Endothelial cell of umbilical vein (primary cell): ENCODE measurements at regions not wholly inside any gene's neighbourhood (a gene's known extent, or its start where the extent isn't known, plus 50 kb on each side); places are given as distances from the start of the nearest gene placed in this dataset.

Experiments used
- BruUV-seq: library from RNA; stranded (reverse); fragments of 400-500 nt; replicated peaks from 2 replicates; lab custom pipeline; 2021; lab: Mats Ljungman, UMichigan
- CTCF ChIA-PET: fragments of 300-600, 350-600 bp; sonication (Branson Sonifier 250); formaldehyde crosslinking; loops from one replicate; lab custom pipeline; 2021; ENCODE audit warnings: antibody characterized with exemption, inconsistent platforms; lab: Charles Lee
- POLR2A ChIA-PET: fragments of 300-600, 350-600 bp; sonication (Branson Sonifier 250); formaldehyde crosslinking; loops from one replicate; lab custom pipeline; 2021; ENCODE audit warnings: antibody characterized with exemption, inconsistent platforms; lab: Charles Lee
- DNase-seq: peaks from one replicate; pipeline ENCODE4 v3.0.0-alpha.2; 2011; ENCODE audit warnings: low read depth, low spot score
- FAIRE-seq: peaks from 2 replicates; lab custom pipeline; 2011; peaks lifted over from hg19 to GRCh38; lab: Jason Lieb, UNC
- H2AFZ ChIP-seq: 2 replicates; pipeline ENCODE4 v1.6.0; 2012; ENCODE audit warnings: low read depth, low read length, control low read depth, inconsistent platforms
- H3K27ac ChIP-seq: 2 replicates; pipeline ENCODE4 v1.5.1; 2011; ENCODE audit warnings: low read depth, mild to moderate bottlenecking, control low read depth, low read length, moderate library complexity; ENCODE audit not compliant: insufficient read depth
- H3K27me3 ChIP-seq, 2 experiments: 2 replicates each; pipeline versions ENCODE4 v1.6.0 to v1.6.1; 2011; ENCODE audit warnings: low read length in 2 of 2, mixed read lengths in 1 of 2; ENCODE audit not compliant: control insufficient read depth in 2 of 2, insufficient read depth in 2 of 2
- H3K36me3 ChIP-seq, 2 experiments: 2 replicates in 1 of 2; 3 replicates in 1 of 2; pipeline ENCODE4 v1.5.1; 2011; ENCODE audit warnings: low read length in 2 of 2, mild to moderate bottlenecking in 1 of 2, moderate library complexity in 1 of 2; ENCODE audit not compliant: control insufficient read depth in 2 of 2, insufficient read depth in 2 of 2; ENCODE audit errors: extremely low read depth in 1 of 2
- H3K4me1 ChIP-seq: 3 replicates; pipeline ENCODE4 v1.5.1; 2011; ENCODE audit warnings: mild to moderate bottlenecking, low read length; ENCODE audit not compliant: control insufficient read depth, insufficient read depth; ENCODE audit errors: extremely low read depth
- H3K4me2 ChIP-seq: 2 replicates; pipeline ENCODE4 v1.6.1; 2011; ENCODE audit warnings: low read length, control low read depth, mixed read lengths; ENCODE audit not compliant: insufficient read depth
- H3K4me3 ChIP-seq, 3 experiments: fragments of 200-600 bp in 1 of 3; sonication (generic), shearing (Covaris generic) in 1 of 3; replicated peaks in 1 of 3; 2 replicates each; pipeline ENCODE4 v1.5.1; 2011 to 2016; ENCODE audit warnings: control low read depth in 3 of 3, low read length in 3 of 3, mild to moderate bottlenecking in 2 of 3, inconsistent platforms in 1 of 3, low read depth in 1 of 3, moderate library complexity in 1 of 3; ENCODE audit not compliant: insufficient read depth in 1 of 3
- H3K79me2 ChIP-seq: 2 replicates; pipeline ENCODE4 v1.6.0; 2012; ENCODE audit warnings: low read length, inconsistent platforms; ENCODE audit not compliant: control insufficient read depth, insufficient read depth
- H3K9ac ChIP-seq: replicated peaks from 2 replicates; pipeline ENCODE3; 2011; ENCODE audit warnings: low read length, control low read depth; ENCODE audit not compliant: insufficient read depth; ENCODE audit errors: extremely low read depth
- H3K9me1 ChIP-seq: replicated peaks from 3 replicates; pipeline ENCODE4 v1.6.0; 2011; ENCODE audit warnings: mild to moderate bottlenecking, low read length; ENCODE audit not compliant: control insufficient read depth, insufficient read depth; ENCODE audit errors: extremely low read depth
- H3K9me3 ChIP-seq: replicated peaks from 2 replicates; pipeline ENCODE4 v1.5.1; 2012; ENCODE audit warnings: low read length, inconsistent platforms; ENCODE audit not compliant: control insufficient read depth, insufficient read depth
- H4K20me1 ChIP-seq: replicated peaks from 2 replicates; pipeline ENCODE3; 2011; ENCODE audit warnings: mild to moderate bottlenecking, low read length; ENCODE audit not compliant: control insufficient read depth, insufficient read depth; ENCODE audit errors: extremely low read depth
- CTCF ChIP-seq, 2 donors: IDR thresholded peaks; 1 replicate in 1 of 2; 2 replicates in 1 of 2; pipeline ENCODE4 v1.5.1; 2011; ENCODE audit warnings: low read length in 2 of 2, mild to moderate bottlenecking in 2 of 2, moderate library complexity in 2 of 2, control low read depth in 1 of 2, inconsistent platforms in 1 of 2, low read depth in 1 of 2; ENCODE audit not compliant: insufficient read depth in 1 of 2; ENCODE audit errors: extremely low read depth in 1 of 2
- EZH2 ChIP-seq: IDR thresholded peaks from 2 replicates; pipeline ENCODE4 v1.6.1; 2012; ENCODE audit warnings: borderline replicate concordance, low read depth, mild to moderate bottlenecking, moderate library complexity, low read length, inconsistent platforms; ENCODE audit not compliant: severe bottlenecking
- FOS ChIP-seq: IDR thresholded peaks from 2 replicates; pipeline ENCODE4 v1.6.1; 2011; ENCODE audit warnings: mild to moderate bottlenecking, low read length, moderate library complexity, borderline replicate concordance; ENCODE audit not compliant: insufficient read depth
- GATA2 ChIP-seq: IDR thresholded peaks from 2 replicates; pipeline ENCODE4 v1.7.0; 2011; ENCODE audit warnings: low read depth, mild to moderate bottlenecking, moderate library complexity, mixed read lengths, low read length; ENCODE audit not compliant: insufficient read length, insufficient read depth
- JUN ChIP-seq: IDR thresholded peaks from 2 replicates; pipeline ENCODE4 v1.6.1; 2011; ENCODE audit warnings: borderline replicate concordance, low read depth; ENCODE audit not compliant: insufficient read length, insufficient read depth
- MAX ChIP-seq: IDR thresholded peaks from 2 replicates; pipeline ENCODE4 v1.6.1; 2011; ENCODE audit not compliant: insufficient read depth, insufficient read length
- POLR2AphosphoS5 ChIP-seq: IDR thresholded peaks from 2 replicates; pipeline ENCODE4 v1.6.1; 2012; ENCODE audit warnings: low read depth, mild to moderate bottlenecking, control low read depth, low read length, moderate library complexity; ENCODE audit not compliant: insufficient read depth
- dilution Hi-C: fragments of 300-500 bp; cut with MboI; formaldehyde crosslinking; loops from one replicate; pipeline ENCODE4 v1.15.0; 2019; ENCODE audit warnings: low sequenced_read_pairs; ENCODE audit not compliant: extremely low pct_ligation_motif_present
- intact Hi-C: fragments of 100-400 bp; cut with micrococcal nuclease; formaldehyde crosslinking; loops from one replicate; pipeline ENCODE4 v1.10.0; 2022

DNA sequence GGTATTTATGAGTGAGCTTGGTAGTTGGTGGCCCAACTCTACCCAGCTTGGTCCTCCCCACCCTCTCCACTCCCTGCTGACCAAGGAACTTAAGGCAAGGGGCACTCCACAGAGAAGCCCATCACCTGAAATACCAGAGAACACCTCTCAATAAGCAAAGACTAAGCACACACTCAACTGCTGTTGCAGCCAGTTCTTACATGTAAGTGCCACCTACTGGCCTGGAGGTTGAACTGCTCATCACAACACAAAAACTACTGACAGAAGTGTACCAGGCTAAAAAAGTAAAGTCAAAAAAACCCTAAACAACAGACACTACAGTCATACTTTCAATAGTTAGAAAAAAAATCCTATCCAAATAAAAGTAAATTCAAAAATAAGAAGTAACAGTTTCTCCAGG lies 146.2 kb downstream of the FAM83B start:
- Histone ChIP-seq H3K4me3 (no peak overlapping the region), H3K4me1 (no peaks in the 10 kb centered on the region), H4K20me1 (no peaks in the 10 kb centered on the region), H3K9me3 (no peaks in the 10 kb centered on the region), H3K27ac (no peak overlapping the region), H2AFZ (no peak overlapping the region), H3K36me3 (no peaks in the 10 kb centered on the region), H3K79me2 (no peaks in the 10 kb centered on the region), H3K9ac (no peak overlapping the region), H3K27me3 (no peaks in the 10 kb centered on the region), H3K4me2 (no peak overlapping the region), H3K9me1 (no peaks in the 10 kb centered on the region)
- FAIRE-seq (no peak), DNase-seq (no peak)
- TF ChIP-seq FOS (no peak), MAX (no peak), CTCF (IDR thresholded peaks at IDR 0.05; ENCODE audit: extremely low read depth in 1 of 2, insufficient read depth in 1 of 2, low read depth in 1 of 2, low read length in 2 of 2) (peak in 1 of 2 donors; percentile 29)
- ChIA-PET POLR2A (no interaction called here), CTCF (interaction anchor here (1.9 to 3.7 kb wide), 3 partner anchors 13 to 1006 kb away, joined by 5 to 14 read pairs (median 5); no protein-coding TSS in a partner anchor)
- dilution Hi-C loops, result no loop called here
- intact Hi-C loops, result loop anchor here (10.0 kb wide), 1 partner anchor 1008 kb away; no protein-coding TSS in a partner anchor
- no TSS peak for BruUV-seq

DNA sequence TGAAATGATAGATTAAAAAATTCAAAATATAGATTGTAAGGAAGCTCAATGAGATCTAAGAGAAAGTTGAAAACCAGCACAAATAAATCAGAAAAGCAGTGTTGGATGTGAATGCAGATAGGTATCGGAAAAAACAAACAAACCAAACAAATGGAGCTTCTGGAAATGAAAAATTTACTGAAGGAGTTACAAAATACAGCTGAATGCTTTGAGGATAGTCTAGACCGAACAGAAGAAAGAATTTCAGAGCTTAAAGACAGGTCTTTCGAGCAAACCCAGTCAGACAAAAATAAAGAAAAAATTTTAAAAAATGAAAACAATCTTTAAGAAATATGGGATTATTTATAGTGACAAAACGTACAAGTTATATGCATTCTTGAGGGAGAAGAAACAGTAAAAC lies 146.7 kb downstream of the FAM83B start:
- no peak overlapping the region for H2AFZ ChIP-seq
- H3K4me1 ChIP-seq, result no peaks in the 10 kb centered on the region
- no peak overlapping the region for H3K9ac ChIP-seq
- FAIRE-seq, result no peak
- DNase-seq, result no peak
- dilution Hi-C loops (no loop called here), intact Hi-C loops (loop anchor here (10.0 kb wide), 1 partner anchor 1008 kb away; no protein-coding TSS in a partner anchor)
- no TSS peak for BruUV-seq
- no peak overlapping the region for H3K27ac ChIP-seq
- H4K20me1 ChIP-seq, result no peaks in the 10 kb centered on the region
- H3K9me1 ChIP-seq, result no peaks in the 10 kb centered on the region
- no peaks in the 10 kb centered on the region for H3K9me3 ChIP-seq
- H3K36me3 ChIP-seq, result no peaks in the 10 kb centered on the region
- no peak overlapping the region for H3K4me3 ChIP-seq
- POLR2A ChIA-PET, result no interaction called here
- no peak overlapping the region for H3K4me2 ChIP-seq
- TF ChIP-seq POLR2AphosphoS5 (no peak), CTCF (IDR thresholded peaks at IDR 0.05; ENCODE audit: extremely low read depth in 1 of 2, insufficient read depth in 1 of 2, low read depth in 1 of 2, low read length in 2 of 2) (no peak), FOS (no peak), EZH2 (no peak), GATA2 (no peak), JUN (no peak)
- H3K27me3 ChIP-seq, result no peaks in the 10 kb centered on the region
- no peaks in the 10 kb centered on the region for H3K79me2 ChIP-seq
- CTCF ChIA-PET, result interaction anchor here (1.5 to 3.7 kb wide), 4 partner anchors 12 to 1007 kb away, joined by 4 to 14 read pairs (median 5); no protein-coding TSS in a partner anchor
